ENCODE measurements at regions not wholly inside any gene's neighbourhood (a gene's known extent, or its start where the extent isn't known, plus 50 kb on each side); places are given as distances from the start of the nearest gene placed in this dataset.

DNA sequence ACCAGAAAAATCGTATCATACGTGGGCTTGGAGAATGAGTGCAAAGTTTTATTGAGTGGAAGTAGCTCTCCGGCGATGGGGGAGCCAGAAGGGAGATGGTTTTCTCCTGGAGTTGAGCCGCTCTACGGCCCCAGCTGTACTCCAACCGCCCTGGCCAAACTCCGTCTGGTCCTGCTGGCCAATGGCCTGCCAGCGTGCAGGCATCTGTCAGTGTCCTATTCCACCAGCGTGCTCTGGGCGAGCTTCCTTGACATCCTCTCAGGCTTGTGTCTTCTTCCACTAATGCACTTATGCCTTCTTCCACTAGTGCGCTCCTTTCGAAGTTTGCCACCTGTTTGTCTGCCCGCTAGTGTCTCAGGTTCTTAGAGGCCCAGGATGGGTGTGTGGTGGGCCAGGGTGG, 345.5 kb upstream of the CDH19 start:
- 89 to 93% methylated on average over 14 of the region's 14 CpGs for WGBS, 2 donors
- DNase-seq (ENCODE audit: low spot score in 2 of 2): no peak
- TF ChIP-seq POLR2A (IDR thresholded peaks at IDR 0.05): no peak
- TF ChIP-seq, protein P1, sequence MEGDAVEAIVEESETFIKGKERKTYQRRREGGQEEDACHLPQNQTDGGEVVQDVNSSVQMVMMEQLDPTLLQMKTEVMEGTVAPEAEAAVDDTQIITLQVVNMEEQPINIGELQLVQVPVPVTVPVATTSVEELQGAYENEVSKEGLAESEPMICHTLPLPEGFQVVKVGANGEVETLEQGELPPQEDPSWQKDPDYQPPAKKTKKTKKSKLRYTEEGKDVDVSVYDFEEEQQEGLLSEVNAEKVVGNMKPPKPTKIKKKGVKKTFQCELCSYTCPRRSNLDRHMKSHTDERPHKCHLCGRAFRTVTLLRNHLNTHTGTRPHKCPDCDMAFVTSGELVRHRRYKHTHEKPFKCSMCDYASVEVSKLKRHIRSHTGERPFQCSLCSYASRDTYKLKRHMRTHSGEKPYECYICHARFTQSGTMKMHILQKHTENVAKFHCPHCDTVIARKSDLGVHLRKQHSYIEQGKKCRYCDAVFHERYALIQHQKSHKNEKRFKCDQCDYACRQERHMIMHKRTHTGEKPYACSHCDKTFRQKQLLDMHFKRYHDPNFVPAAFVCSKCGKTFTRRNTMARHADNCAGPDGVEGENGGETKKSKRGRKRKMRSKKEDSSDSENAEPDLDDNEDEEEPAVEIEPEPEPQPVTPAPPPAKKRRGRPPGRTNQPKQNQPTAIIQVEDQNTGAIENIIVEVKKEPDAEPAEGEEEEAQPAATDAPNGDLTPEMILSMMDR (IDR thresholded peaks at IDR 0.05): no peak
- intact Hi-C loops (cut with DNase I; ENCODE audit: low total_unique reads): no loop called here
- H3K4me3 ChIP-seq (ENCODE audit: low read depth, poor library complexity, severe bottlenecking): no peak overlapping the region

DNA sequence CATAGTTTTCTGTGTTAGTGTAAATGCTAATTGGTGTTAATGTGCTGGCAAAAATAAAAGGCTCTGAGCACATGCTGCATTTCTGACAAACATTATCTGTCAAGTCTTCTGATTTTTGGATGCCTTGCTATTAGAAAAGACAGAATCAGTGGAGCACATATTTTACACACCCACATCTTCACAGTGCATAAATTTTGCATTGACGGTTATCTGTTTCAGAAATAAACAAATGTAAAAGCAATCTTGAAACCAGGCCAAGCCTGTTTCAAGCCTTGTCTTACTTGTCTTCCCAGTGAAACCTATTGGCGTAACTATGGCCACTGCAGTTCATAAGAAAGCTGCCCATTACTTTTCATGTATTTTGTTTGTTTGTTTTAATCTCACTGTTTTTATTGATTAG, 333.7 kb upstream of the CDH19 start:
- no peak overlapping the region for H3K4me3 ChIP-seq (ENCODE audit: low read depth, poor library complexity, severe bottlenecking)
- intact Hi-C loops (cut with DNase I; ENCODE audit: low total_unique reads): no loop called here
- WGBS, 2 donors: 92 to 95% methylated on average over 2 of the region's 2 CpGs
- DNase-seq (ENCODE audit: low spot score in 2 of 2): no peak
- no peak for TF ChIP-seq POLR2A (IDR thresholded peaks at IDR 0.05)
- TF ChIP-seq, protein P1 (IDR thresholded peaks at IDR 0.05): no peak

DNA sequence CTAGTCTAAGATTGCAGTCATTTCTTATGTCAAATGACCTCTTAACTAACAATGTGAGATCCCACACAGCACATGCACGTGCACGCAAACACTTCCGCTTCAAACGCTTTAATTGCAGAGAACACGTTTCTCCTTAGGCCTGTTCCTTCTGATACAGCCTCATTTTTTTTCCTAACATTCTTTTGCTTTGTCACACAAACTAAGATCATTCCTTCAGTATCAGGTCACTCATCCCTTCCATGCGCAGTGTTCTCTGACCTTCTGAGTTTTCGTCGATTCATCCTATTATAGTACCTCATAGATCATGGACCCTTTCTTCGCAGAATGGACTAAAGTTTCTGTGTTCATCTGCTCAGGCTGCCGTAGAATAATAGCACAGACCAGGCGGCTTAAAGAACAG, 327.1 kb upstream of the CDH19 start:
- intact Hi-C loops (cut with DNase I; ENCODE audit: low total_unique reads): no loop called here
- H3K4me3 ChIP-seq (ENCODE audit: low read depth, poor library complexity, severe bottlenecking): no peak overlapping the region
- WGBS, 2 donors: 86% methylated on average over 11 of the region's 11 CpGs
- DNase-seq (ENCODE audit: low spot score in 2 of 2): no peak
- TF ChIP-seq, protein P1 (IDR thresholded peaks at IDR 0.05): no peak
- TF ChIP-seq POLR2A (IDR thresholded peaks at IDR 0.05): no peak

DNA sequence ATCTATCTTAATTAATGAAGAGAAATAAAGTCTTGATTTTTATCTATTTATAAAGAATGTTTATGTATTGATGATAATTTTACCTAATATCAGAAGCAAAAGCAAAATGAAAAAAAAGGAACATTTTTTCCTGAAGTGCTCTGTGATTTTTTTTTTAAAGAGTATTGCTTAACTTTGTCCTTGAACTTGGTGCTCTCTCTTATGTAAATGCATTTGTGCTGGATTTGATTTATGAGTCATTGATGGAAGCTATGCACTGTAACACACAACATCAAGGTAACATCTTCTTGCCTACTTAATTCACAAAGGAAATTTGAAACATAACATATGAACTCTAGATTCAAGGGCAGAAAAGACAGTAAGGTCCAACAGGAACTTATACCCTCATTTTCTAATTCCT, 312.9 kb upstream of the CDH19 start:
- H3K4me3 ChIP-seq (ENCODE audit: low read depth, poor library complexity, severe bottlenecking): no peak overlapping the region
- TF ChIP-seq, protein P1 (IDR thresholded peaks at IDR 0.05): no peak
- no peak for TF ChIP-seq POLR2A (IDR thresholded peaks at IDR 0.05)
- intact Hi-C loops (cut with DNase I; ENCODE audit: low total_unique reads): no loop called here
- DNase-seq (ENCODE audit: low spot score in 2 of 2): no peak

DNA sequence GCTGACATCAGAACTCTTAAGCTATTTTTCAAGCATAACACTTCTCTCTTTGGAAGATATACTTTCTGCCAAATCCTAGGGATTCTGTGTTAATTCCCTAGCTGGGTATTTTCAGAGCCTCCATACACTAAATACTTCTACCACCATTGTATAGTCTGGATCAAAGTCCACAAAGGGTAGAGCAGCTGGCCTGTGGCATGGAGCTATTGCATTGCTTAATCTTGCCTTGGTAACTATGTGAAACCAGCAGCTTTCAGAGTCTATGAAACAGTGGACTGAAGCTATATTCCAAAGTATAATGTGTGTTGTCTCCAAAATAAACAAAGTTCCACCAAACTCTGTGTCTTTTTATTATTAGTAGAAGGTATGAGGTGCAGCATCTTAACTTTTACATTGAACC, 296.9 kb upstream of the CDH19 start:
- TF ChIP-seq, protein P1 (IDR thresholded peaks at IDR 0.05): no peak
- TF ChIP-seq POLR2A (IDR thresholded peaks at IDR 0.05): no peak
- intact Hi-C loops (cut with DNase I; ENCODE audit: low total_unique reads): no loop called here
- no peak overlapping the region for H3K4me3 ChIP-seq (ENCODE audit: low read depth, poor library complexity, severe bottlenecking)
- DNase-seq (ENCODE audit: low spot score in 2 of 2): no peak

DNA sequence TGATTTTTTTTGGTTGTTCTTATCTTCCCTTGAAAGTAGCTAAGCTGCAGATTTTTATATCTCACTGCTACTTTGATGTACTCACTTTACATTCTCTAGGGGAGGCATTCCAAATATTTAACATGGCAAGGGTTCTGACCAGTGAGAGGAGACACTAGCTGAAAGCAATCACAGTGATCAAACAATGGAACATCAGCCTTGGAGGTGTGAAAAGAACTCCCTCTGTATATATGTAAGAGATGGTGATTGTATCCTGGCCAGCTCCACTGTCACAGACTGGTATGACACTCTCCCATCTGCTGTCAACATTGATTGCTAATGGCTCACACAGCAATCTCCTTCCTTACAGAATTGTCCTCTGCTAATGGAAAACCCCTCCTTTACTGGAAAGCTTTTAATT, 291.7 kb upstream of the CDH19 start:
- TF ChIP-seq POLR2A (IDR thresholded peaks at IDR 0.05): no peak
- TF ChIP-seq, protein P1 (IDR thresholded peaks at IDR 0.05): no peak
- no peak overlapping the region for H3K4me3 ChIP-seq (ENCODE audit: low read depth, poor library complexity, severe bottlenecking)
- intact Hi-C loops (cut with DNase I; ENCODE audit: low total_unique reads): no loop called here
- DNase-seq (ENCODE audit: low spot score in 2 of 2): no peak

All from lower leg skin (tissue), 4 donors.